ENCODE measurements at regions not wholly inside any gene's neighbourhood (a gene's known extent, or its start where the extent isn't known, plus 50 kb on each side); places are given as distances from the start of the nearest gene placed in this dataset.

GRCh38 chr1:36721261-36721660 is 238.5 kb upstream of the CSF3R start:
- Histone ChIP-seq H3K36me3 (no peaks in the 10 kb centered on the region), H3K9me3 (no peaks in the 10 kb centered on the region), H3K27ac (no peak overlapping the region), H3K4me3 (no peak overlapping the region), H3K27me3 (ENCODE audit: low read depth) (peaks cover 32% of the 10 kb centered on the region), H3K4me1 (no peaks in the 10 kb centered on the region)
- intact Hi-C loops (cut with DNase I) = no loop called here
- TF ChIP-seq CTCF (IDR thresholded peaks at IDR 0.05) = no peak
- DNase-seq = no peak
- no peak for ATAC-seq

- intact Hi-C loops (cut with DNase I) = no loop called here
These were observed 234.7 kb upstream of the CSF3R start for GRCh38 chr1:36717431-36717830.

GRCh38 chr1:36715797-36716196 is 233.1 kb upstream of the CSF3R start:
- H3K4me1 ChIP-seq = no peaks in the 10 kb centered on the region
- H3K36me3 ChIP-seq = no peaks in the 10 kb centered on the region
- no peak for TF ChIP-seq CTCF (IDR thresholded peaks at IDR 0.05)
- H3K27me3 ChIP-seq (ENCODE audit: low read depth) = peaks cover 38% of the 10 kb centered on the region
- no peak overlapping the region for H3K4me3 ChIP-seq
- DNase-seq (no peak), ATAC-seq (no peak)
- H3K27ac ChIP-seq = no peak overlapping the region
- no peaks in the 10 kb centered on the region for H3K9me3 ChIP-seq
- intact Hi-C loops (cut with DNase I) = no loop called here

More at GRCh38 chr1:36717431-36717830, 234.7 kb upstream of the CSF3R start:
- H3K4me3 ChIP-seq = no peak overlapping the region
- no peaks in the 10 kb centered on the region for H3K9me3 ChIP-seq
- DNase-seq (no peak), ATAC-seq (no peak)
- peaks cover 43% of the 10 kb centered on the region for H3K27me3 ChIP-seq (ENCODE audit: low read depth)
- H3K27ac ChIP-seq = no peak overlapping the region
- no peaks in the 10 kb centered on the region for H3K4me1 ChIP-seq
- no peaks in the 10 kb centered on the region for H3K36me3 ChIP-seq
- TF ChIP-seq CTCF (IDR thresholded peaks at IDR 0.05) = no peak

- no peaks in the 10 kb centered on the region for H3K4me1 ChIP-seq
- H3K27me3 ChIP-seq (ENCODE audit: low read depth) = peaks cover 38% of the 10 kb centered on the region
- ATAC-seq (no peak), DNase-seq (no peak)
- intact Hi-C loops (cut with DNase I) = no loop called here
- no peak for TF ChIP-seq CTCF (IDR thresholded peaks at IDR 0.05)
- H3K27ac ChIP-seq = no peak overlapping the region
- no peaks in the 10 kb centered on the region for H3K9me3 ChIP-seq
- H3K36me3 ChIP-seq = no peaks in the 10 kb centered on the region
- H3K4me3 ChIP-seq = no peak overlapping the region
These were observed 231.6 kb upstream of the CSF3R start for GRCh38 chr1:36714301-36714700.

GRCh38 chr1:36711480-36711879 is 228.8 kb upstream of the CSF3R start:
- intact Hi-C loops (cut with DNase I) = no loop called here
- no peak for DNase-seq
- TF ChIP-seq CTCF (IDR thresholded peaks at IDR 0.05) = no peak
- ATAC-seq = no peak
- H3K4me1 ChIP-seq = no peaks in the 10 kb centered on the region
- H3K27me3 ChIP-seq (ENCODE audit: low read depth) = peaks cover 34% of the 10 kb centered on the region
- H3K4me3 ChIP-seq = no peak overlapping the region
- no peaks in the 10 kb centered on the region for H3K36me3 ChIP-seq
- H3K9me3 ChIP-seq = no peaks in the 10 kb centered on the region
- H3K27ac ChIP-seq = no peak overlapping the region

- intact Hi-C loops (cut with DNase I) = no loop called here
- DNase-seq (no peak), ATAC-seq (no peak)
- Histone ChIP-seq H3K36me3 (no peaks in the 10 kb centered on the region), H3K4me3 (no peak overlapping the region), H3K9me3 (no peaks in the 10 kb centered on the region), H3K27ac (no peak overlapping the region), H3K27me3 (ENCODE audit: low read depth) (peaks cover 35% of the 10 kb centered on the region), H3K4me1 (no peaks in the 10 kb centered on the region)
- TF ChIP-seq CTCF (IDR thresholded peaks at IDR 0.05) = no peak
These were observed 228.2 kb upstream of the CSF3R start for GRCh38 chr1:36710951-36711350.

Measured in lower lobe of right lung (tissue), 2 donors.